HG02970 (cell line): ENCODE measurements at regions not wholly inside any gene's neighbourhood (a gene's known extent, or its start where the extent isn't known, plus 50 kb on each side); places are given as distances from the start of the nearest gene placed in this dataset.
"Not testable (repeated sequence)": the region's sequence is repeated elsewhere in the genome, so short reads cannot be mapped to it uniquely, and the experiment has no call there.

Experiments
- ATAC-seq: cut with Tn5 transposase; IDR thresholded peaks from one replicate; pipeline ENCODE4 v1.9.1; 2021; ENCODE audit warnings: mild to moderate bottlenecking, moderate library complexity, moderate number of reproducible peaks; ENCODE audit not compliant: unreplicated experiment, low FRiP score

GRCh38 chr5:156089955-156090940 lies 236.7 kb upstream of the SGCD start:
- ATAC-seq = not testable (repeated sequence)

GRCh38 chr5:156093024-156093423 lies 233.9 kb upstream of the SGCD start:
- ATAC-seq = no peak

GRCh38 chr5:156094001-156094400 lies 233.0 kb upstream of the SGCD start:
- no peak for ATAC-seq

GRCh38 chr5:156095709-156096241 lies 231.2 kb upstream of the SGCD start:
- ATAC-seq = no peak

- ATAC-seq = no peak
These were observed 230.7 kb upstream of the SGCD start for GRCh38 chr5:156096259-156096658.

- ATAC-seq = no peak
These were observed 223.6 kb upstream of the SGCD start for GRCh38 chr5:156103155-156103885.

GRCh38 chr5:156109317-156110023 lies 217.5 kb upstream of the SGCD start:
- ATAC-seq = no peak

- ATAC-seq = no peak
These were observed 207.3 kb upstream of the SGCD start for GRCh38 chr5:156119692-156120091.

- ATAC-seq = no peak
These were observed 206.2 kb upstream of the SGCD start for GRCh38 chr5:156120777-156121176.

- no peak for ATAC-seq
These were observed 205.7 kb upstream of the SGCD start for GRCh38 chr5:156121234-156121633.

- ATAC-seq = no peak
These were observed 205.1 kb upstream of the SGCD start for GRCh38 chr5:156121882-156122281.

- ATAC-seq = no peak
These were observed 202.3 kb upstream of the SGCD start for GRCh38 chr5:156124708-156125107.

- ATAC-seq = no peak
These were observed 201.8 kb upstream of the SGCD start for GRCh38 chr5:156125118-156125517.

GRCh38 chr5:156126716-156127115 lies 200.2 kb upstream of the SGCD start:
- ATAC-seq = no peak

- no peak for ATAC-seq
These were observed 198.9 kb upstream of the SGCD start for GRCh38 chr5:156128026-156128425.

- no peak for ATAC-seq
These were observed 192.7 kb upstream of the SGCD start for GRCh38 chr5:156134216-156134615.

- no peak for ATAC-seq
These were observed 191.4 kb upstream of the SGCD start for GRCh38 chr5:156135531-156135930.

GRCh38 chr5:156137071-156137869 lies 189.7 kb upstream of the SGCD start:
- no peak for ATAC-seq

- no peak for ATAC-seq
These were observed 184.1 kb upstream of the SGCD start for GRCh38 chr5:156142867-156143266.
